ENCODE measurements at regions not wholly inside any gene's neighbourhood (a gene's known extent, or its start where the extent isn't known, plus 50 kb on each side); places are given as distances from the start of the nearest gene placed in this dataset.
A peak's percentile ranks its signal among the peaks of the same experiment; 100 is the strongest.

DNA sequence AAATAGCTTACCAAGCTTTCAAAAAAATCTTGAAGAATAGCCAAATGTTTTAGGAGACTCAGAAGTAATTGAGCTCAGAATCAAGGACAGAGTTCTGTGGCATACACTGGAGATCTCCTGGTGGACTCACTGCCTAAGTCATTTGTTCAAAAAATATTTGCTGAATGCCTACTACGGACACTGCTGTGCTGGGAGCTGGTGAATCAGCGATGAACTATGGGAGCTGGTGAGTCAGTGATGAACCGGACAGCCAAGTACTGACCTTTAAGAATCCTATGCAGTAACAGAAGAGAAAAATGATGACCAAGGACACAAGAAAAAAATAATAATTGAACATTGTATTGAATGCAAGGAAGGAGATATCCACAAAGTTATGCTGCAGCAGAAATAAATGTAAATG lies 717.9 kb upstream of the CXADR start:
- no peak for DNase-seq

DNA sequence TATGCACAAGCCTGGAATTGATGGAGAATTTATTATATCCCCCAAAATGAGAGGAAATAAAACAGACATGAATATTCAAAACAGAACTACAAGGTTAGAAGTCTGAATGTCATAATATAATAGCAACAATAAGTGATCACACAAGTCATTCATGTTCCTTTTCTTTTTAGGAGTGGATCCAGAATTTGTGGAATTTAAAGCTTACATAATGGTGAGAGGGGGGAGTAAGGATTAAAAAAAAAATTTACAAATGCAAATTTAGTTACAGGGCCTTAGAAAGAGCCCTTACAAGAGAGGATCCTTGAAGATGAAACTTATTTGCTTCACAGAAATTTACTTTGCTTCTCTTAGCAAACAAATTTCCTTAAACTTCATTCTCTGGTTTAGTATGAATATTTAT lies 716.1 kb upstream of the CXADR start:
- DNase-seq = no peak

DNA sequence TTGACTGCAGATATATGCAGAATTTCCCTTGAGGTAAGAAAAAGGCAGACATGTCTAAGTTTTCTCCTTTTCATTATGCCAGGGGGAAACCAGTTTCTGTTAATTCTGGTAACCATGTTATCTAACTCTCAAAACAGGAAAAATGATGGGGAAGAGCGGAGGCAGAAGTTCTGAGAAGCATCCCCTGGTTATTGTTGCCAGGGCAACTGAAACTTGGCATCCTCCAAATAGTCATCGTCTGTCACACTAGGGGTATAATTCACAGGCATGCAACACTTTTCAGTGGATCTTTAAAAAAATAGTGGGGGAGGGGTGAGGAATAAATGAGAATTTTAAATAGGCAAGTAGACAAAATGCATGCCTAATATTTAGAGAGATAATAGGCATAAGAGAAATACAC lies 715.3 kb upstream of the CXADR start:
- no peak for DNase-seq

DNA sequence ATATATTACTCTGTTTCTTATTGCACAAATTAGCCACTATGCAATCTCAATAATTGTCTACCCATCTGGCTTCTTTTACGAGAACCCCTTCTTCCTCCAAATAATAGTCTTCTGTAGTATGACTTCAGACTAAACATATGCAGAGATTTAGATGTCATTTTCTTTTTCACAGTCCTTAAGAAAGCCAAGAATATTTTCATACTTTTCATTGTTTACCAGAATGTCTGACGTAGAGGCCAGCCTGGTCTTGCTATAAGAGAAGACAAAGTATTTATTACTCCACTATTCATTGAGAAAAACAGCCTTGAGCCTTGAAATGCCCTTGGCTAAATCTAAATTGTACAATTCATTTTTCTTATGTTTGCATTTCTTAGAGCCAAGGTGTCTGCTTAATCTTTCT lies 714.9 kb upstream of the CXADR start:
- DNase-seq = no peak

DNA sequence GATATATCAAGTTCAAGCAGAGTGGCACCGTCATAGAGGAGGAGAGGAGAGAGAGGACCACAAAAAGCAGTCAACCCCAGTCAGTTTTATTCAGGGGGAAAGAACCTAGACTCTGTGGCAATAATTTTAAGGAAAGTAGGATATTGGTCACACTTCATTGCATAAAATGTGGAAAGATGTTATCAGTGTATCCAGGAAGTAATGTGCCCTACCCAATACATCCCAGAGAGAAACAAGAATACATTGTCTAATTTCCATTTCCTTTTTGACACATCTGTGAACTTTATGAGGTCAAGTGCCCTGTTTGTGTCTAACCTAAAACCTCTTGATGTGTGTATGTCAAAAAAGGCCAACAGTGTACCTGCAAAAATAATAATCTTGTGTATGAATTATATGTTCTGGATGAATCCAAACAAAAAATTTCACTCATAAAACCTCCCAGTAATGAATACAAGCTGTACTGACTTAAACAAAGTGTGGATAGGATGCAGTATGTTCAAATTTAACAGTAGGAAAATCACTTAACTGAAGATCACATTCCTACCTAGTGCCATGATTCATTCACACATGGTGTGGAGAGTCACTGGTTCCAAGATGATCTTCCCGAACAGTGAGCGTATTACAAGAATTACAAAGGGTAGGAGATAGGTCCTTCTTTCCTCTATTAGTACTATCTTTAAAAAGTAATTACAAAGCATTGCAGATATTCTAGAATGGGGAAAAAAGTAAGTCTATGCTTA lies 712.1 kb upstream of the CXADR start:
- no peak for DNase-seq

DNA sequence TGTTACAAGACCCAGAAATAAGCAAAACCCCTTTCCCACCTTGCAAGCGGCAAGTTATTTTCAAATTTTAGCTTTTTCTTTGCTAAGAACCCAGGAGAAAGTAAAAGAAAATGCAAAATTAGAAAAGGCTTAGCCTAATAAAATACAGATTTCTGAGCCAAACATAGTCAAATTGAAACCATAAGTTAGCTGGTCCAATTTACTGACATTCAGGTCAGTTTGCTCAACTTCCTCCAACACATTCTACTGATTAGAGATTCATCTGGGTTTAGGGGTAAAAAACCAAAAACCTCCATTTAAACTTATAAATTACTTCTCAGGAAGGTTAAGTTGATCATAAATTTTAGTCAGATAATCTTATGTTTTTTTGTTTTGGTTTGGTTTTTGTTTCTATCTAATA lies 701.8 kb upstream of the CXADR start:
- no peak for DNase-seq

DNA sequence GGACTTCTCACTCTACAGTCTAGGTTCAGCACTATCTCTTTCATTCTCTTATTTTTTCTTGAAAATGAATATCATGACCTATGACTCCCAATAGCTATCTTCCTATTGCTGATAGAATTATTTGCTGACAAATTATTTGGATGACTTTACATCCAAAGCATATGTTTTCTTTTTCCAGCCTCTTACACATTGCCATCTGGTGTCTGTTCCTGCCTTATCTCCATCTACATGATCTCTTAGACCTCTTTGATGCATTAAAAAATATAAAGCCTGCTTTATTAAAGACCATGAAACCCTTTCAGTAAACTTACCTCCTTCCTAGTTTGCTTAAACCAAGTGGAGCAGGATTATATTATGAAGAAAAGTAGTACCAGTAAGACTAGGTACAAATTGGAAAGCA lies 700.9 kb upstream of the CXADR start:
- no peak for DNase-seq

DNA sequence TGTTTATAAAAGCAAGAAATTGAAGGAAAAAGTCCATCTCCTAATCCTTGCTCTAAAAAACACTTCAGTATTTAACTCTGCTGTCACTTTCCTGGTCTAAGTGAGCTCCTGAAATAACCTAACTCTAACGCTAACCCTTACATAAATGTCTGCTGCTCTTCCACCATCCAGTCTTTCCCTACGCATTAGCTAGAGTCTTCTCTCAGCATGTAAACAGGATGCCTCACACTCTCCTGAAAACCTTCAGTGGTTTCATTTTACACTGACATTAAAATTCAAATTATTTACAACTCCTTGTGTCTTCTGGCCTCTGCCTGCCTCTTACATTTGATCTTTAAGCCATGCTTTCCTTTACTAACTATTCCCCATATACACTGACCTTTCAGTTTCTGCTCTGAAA lies 697.6 kb upstream of the CXADR start:
- no peak for DNase-seq

DNA sequence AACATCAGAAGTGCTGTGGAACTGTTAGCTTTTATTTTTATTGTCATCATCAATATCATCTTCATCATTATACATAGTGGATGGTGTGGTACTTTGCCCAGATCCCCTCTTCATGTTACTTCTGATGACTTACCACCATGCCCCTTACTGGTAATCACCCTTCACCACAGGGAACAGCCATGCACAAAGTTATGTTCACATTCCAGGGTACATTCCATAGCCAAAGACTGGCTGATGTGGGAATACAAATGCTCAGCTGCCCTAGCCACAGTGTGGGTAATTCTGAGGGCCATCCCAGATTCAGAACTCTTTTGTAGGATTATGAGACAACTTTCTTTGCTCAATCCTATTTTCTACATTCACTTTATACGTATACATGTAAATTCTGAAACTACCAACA lies 691.3 kb upstream of the CXADR start:
- no peak for DNase-seq

DNA sequence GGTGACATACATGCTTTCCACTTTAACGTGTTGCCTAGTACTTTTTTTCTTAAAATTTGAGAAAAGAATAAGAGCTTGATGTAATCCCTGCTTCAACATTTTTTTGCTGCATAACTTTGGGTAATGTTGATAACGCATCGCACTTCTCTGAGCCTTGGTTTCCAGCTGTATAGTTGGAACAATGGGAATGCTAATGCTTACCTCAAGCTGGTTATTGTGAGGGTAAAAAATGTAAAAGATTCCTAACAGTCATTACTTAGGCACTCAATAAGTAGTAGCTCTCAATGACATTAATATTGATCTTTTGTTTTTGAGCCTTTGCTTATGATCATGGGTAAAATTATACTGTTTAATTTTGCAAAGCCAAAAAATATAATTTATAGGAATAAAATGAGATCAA lies 683.3 kb upstream of the CXADR start:
- no peak for DNase-seq

DNA sequence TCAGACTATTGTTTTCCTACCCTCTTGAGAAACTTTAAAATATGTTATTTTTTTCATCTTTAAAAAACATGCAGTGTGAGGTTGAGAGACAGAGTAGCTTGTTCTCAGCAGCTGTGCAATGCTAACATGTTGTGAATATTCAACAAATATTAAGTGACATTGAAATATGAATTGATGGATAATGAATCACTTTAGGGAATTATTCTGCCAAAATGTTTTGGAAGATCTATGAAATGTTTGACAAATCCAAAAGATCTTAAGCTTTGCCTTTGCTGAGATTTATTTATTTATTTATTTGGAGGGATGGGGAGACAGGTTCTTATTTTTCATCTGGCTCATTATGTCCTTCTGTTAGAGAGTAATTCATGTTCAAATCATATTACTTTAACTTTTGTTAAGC lies 680.1 kb upstream of the CXADR start:
- no peak for DNase-seq

DNA sequence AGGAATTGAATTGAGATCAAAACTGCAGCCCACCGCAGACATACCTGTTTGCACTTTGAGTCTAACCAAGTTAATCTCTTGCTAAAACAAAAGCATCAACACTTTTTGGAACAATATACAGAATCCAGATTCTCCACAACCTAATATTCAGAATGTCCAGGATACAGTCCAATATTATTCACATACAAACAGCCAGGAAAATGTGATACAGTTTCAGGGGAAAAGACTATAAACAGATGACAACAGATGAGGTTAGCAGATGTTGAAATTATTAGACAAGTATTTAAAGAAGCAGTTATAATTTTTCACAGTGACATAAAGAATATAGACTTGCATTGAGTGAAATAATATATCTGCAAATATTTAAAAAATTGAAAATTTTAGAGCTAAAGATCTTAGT lies 678.1 kb upstream of the CXADR start:
- DNase-seq = no peak

DNA sequence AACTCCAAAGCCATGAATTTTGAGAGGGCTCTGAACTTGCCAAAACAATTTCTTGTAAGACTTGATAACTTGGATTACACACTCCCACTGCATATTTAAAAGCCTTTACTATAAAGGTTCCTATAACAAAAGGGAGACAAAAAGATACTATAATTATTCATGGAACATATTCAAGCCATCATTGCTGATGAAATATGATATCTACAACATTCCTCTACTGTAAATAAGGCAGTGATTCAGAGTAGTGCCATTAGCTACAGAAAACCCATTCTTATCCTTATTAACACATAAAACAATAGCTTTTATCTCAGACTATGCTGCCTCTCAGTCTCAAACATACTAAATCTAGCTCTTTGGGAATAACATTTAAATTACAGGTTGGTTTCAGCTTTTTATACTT lies 675.5 kb upstream of the CXADR start:
- no peak for DNase-seq

DNA sequence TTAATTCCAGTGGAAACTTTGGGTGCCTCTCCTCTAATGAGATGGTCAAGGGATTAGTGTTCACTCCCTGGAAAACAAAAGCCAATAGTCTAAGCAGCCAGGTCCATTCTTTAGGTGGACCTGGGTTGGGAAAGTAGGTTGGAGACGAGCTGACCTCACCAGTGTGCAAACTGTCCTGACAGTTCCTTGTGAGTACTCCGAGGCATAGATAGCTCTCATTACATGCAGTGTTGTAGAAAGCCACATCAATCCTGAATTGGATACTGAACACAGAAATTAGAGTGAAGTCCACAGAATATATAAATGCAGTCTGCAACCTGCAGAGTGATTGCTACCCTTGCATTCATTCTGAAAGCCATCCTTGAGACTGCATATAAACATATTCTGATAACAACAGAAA lies 675.1 kb upstream of the CXADR start:
- no peak for DNase-seq

DNA sequence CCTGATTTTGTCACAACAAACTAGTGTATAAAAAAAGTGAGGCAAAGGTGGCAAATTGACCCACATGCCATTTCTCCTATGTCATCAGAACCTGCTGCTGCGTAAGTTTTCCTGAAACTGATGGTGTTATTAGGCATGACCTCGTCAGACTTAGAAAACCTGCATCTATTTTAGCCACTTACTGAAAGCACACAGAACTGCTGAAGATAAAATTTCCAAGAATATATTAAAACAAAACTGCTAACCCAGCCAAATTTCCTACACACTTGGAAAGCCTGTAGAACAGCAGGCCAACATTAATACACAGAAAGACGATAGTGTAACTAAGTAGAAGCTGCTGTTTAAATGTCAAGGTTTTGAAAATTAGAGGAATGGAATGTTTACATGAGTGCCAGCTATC lies 674.5 kb upstream of the CXADR start:
- DNase-seq = no peak

DNA sequence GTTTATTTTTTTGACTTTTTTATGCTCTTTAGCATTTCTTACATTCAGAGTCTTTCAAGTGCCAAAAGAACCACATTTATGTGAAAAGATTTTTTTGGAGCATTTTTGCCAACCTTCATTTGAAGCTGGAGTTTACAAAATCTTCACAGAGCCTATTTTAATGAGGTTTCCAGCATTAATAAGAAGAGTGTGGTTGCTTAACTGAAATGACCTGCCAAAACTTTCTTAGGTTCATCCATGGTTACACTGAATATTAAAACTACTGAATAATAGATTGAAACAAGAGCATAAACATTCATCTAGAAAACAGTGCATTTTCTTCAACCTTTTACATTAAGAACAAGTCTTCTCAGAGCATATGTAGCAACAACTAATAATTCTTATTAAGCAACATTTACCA lies 672.3 kb upstream of the CXADR start:
- no peak for DNase-seq

DNA sequence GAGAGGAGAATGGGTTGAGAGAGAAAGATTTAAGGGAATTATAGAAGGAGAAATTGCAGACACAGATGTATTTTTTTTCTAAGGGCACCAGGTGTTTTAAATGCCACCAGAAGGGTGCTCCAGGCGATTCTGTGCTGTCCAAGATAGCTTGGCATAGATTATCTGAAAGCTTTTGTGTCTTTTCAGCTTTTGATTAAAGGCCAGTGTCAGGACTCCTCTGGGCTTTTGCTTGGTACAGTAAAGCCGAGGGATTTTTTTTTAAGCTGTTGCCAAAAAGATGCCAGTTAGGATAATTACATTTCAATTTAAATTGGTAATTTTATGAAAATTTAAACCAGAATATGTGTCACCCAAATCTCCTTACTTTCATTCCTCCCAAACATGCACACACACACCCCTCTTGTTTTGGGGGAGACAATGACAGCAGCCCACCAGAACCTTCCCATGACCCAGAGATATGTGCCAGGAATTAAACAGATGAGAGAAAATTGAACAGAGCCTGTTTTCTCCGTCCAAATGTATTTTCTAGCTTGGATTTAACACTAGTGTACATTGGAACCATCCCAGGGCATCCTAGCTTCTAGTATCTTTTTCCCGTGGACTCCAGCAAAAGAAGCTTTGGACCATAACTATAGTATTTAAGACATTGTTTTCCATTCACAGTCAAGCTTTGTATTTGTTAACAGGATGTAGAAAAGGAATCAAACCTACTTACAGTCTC lies 670.7 kb upstream of the CXADR start:
- no peak for DNase-seq

DNA sequence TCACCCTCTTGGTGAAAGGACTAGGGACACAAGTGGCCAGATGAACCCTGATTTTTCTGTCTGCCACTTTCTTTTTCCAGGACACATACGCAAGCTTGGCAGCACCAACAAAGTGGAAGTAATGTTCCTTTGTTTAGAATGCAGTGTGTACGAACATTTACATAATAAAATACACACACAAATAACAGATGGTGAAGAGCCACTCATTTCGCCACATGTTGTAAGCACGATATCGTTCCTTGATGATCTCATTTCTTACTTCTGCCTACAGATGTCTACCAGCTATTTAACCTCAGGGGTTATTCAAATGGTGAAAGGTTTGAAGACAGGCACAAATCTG lies 670.2 kb upstream of the CXADR start:
- DNase-seq = no peak

DNA sequence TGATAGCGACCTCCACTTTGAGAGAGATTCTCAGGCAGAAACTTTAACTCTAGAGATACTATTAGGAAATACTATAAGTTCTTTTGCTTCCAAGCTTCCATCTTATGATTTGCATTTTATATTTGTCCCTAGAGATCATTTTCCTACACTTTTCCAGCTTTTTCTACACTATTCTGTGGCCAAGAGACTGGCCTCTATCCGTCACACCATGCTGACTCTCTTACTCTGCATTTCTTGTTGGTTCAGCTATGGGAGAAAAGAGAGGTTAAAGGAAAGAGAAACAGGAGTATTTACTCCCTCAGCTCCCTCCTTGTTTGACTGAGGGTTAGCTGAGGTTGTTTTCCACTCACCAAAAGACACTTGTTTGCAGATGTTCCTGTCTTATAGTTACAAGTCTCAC lies 665.6 kb upstream of the CXADR start:
- no peak for DNase-seq

DNA sequence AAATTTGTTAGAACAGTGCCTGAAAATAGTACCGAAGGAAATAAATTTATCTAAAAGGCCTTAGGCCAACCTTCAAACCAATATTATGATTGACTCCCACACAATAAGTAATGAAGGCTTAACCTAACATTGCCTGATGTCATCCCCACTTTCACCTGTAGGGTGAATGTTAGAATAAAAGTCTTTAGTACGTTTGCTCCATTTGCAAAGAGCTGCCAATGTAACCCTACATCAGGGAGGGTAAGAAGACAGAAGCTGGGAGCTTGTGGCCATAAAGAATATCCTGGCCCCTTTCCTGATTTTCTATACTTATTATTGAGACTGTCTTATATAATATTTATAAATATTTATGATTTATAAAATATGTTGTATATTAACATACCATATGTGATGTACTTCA lies 661.8 kb upstream of the CXADR start:
- DNase-seq = no peak

DNA sequence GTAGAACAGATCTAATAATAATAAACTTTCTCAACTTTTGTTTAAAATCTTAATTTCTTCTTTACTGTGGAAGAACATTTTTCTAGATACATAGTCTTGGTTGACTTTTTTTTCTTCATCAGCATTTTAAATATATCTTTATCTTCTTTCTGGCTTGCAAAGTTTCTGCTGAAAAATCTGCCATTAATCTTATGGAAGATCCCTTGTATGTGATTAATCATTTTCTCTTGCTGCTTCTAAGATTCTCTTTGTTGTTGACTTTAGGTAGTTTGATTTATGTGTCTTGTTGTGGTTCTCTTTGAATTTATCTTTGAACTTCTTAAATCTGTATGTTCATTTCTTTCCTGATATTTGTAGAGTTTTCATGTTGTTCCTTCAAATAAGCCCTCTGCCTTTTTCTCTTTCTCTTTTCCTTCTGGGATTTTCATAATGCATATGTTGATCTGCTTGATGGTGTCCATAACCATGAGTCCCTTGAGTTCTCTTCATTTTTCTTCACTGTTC lies 657.6 kb upstream of the CXADR start:
- no peak for DNase-seq

DNA sequence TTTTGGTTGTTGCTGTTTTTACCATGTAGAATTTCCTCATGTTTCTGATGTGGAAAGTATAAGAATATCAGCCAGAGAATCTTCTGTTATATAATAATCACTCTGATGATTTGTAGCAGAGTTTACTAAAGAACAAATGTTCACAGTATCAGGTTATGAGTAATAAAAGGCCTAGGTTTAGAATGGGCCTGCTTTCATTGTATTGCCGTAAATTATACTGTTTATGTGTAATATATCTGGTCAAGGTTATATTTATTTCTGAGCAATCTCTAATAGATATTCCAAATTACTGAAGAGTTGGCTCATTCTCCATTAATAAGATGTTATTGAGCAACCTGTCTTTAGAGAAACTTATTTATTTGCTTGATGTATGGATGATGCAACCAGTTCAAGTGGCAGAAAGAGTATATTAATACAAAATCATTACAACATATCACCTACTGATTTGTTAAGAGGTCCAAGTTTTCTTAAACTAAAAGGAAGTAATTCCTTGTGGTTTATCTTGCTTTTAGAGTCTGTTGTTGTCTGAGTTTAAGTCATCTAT lies 649.4 kb upstream of the CXADR start:
- peak; percentile 63 for DNase-seq

DNA sequence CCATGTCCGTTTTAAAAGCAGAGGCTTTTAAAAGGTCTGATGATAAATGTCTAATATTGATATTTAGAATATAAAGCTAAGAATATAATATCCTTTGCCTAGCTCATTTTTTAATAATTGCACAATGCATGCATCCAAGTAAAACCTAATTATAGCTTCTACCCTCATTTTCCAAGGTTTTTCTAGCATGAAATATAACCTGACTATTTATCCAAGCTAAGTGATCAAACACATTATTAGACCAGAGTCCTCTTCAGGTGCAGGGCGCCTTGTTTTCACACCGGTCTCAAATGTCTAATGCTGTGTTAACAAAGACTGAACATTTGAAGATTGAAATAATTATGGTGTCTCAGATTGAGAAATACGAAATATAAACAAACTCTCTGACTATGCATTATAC lies 648.9 kb upstream of the CXADR start:
- DNase-seq = no peak

DNA sequence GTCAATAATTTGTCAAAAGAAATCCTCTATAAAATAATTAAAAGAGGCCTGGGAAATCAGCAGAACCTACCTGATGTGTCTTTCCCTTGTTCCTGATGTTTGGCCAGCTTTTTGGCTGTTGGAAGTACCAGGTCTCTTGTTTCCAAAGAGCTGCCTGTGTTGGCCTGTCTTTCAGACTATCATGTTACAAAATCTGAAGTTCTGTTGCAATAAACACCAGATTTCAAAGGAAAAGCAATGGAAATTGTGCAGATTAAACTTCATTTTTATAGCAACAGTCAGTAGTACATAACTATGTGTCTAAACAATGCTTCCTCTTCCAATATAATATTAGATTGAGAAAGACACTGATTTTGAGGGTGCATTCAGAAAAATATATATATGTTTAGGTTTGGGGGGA lies 647.2 kb upstream of the CXADR start:
- no peak for DNase-seq

DNA sequence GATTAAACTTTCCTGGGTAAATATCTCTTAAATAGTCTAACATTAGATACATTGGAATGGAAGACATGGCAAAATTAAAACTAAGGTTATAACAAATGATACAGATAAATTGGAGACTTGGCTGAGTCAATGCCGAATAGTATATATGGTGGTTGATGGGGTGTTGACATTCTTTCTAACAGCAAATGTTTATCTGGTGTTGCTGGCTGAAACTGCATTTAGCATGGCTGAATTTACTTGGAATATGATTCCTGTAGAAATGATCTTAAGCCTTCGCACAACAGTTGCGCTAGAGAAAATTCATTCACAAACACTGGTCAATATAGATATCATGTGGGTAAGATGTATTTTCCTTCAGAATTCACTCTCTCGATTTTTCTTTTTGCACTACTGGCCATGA lies 646.0 kb upstream of the CXADR start:
- DNase-seq = no peak
